Keratinocyte (primary cell): ENCODE measurements at regions not wholly inside any gene's neighbourhood (a gene's known extent, or its start where the extent isn't known, plus 50 kb on each side); places are given as distances from the start of the nearest gene placed in this dataset.
"Not testable (repeated sequence)": the region's sequence is repeated elsewhere in the genome, so short reads cannot be mapped to it uniquely, and the experiment has no call there.

Experiments
- DNase-seq: peaks from one replicate; pipeline ENCODE4 v3.0.0-alpha.2; 2011; ENCODE audit warnings: low read depth, missing footprints, low spot score
- FAIRE-seq: peaks from 2 replicates; lab custom pipeline; 2011; peaks lifted over from hg19 to GRCh38; lab: Jason Lieb, UNC
- H2AFZ ChIP-seq: 2 replicates; pipeline ENCODE4 v1.6.0; 2012; ENCODE audit warnings: low read length, control low read depth, inconsistent platforms; ENCODE audit not compliant: control insufficient read depth
- H3K27ac ChIP-seq: 2 replicates; pipeline ENCODE4 v1.5.1; 2011; ENCODE audit warnings: low read length; ENCODE audit not compliant: control insufficient read depth, insufficient read depth
- H3K27me3 ChIP-seq: 3 replicates; pipeline ENCODE4 v1.6.0; 2011; ENCODE audit warnings: low read length; ENCODE audit not compliant: control insufficient read depth, insufficient read depth; ENCODE audit errors: extremely low read depth
- H3K36me3 ChIP-seq, 2 experiments: 2 replicates in 1 of 2; 3 replicates in 1 of 2; pipeline ENCODE4 v1.5.1; 2011; ENCODE audit warnings: low read length in 2 of 2, mild to moderate bottlenecking in 1 of 2; ENCODE audit not compliant: control insufficient read depth in 2 of 2, insufficient read depth in 2 of 2; ENCODE audit errors: extremely low read depth in 1 of 2
- H3K4me1 ChIP-seq: 3 replicates; pipeline ENCODE4 v1.5.1; 2011; ENCODE audit warnings: low read length; ENCODE audit not compliant: control insufficient read depth, insufficient read depth; ENCODE audit errors: extremely low read depth
- H3K4me2 ChIP-seq: 3 replicates; pipeline ENCODE4 v1.6.0; 2011; ENCODE audit warnings: low read depth, low read length; ENCODE audit not compliant: control insufficient read depth, insufficient read depth; ENCODE audit errors: extremely low read depth
- H3K4me3 ChIP-seq, 3 experiments: fragments of 200-600 bp in 1 of 3; sonication (generic) in 1 of 3; 2 replicates in 2 of 3; 3 replicates in 1 of 3; pipeline ENCODE4 v1.5.1; 2011 to 2016; ENCODE audit warnings: low read length in 3 of 3, mild to moderate bottlenecking in 3 of 3, control low read depth in 2 of 3, inconsistent platforms in 1 of 3, low read depth in 1 of 3, mixed read lengths in 1 of 3, mixed run types in 1 of 3, moderate library complexity in 1 of 3; ENCODE audit not compliant: control insufficient read depth in 2 of 3, insufficient read depth in 2 of 3; ENCODE audit errors: extremely low read depth in 1 of 3
- H3K79me2 ChIP-seq: 2 replicates; pipeline ENCODE4 v1.6.0; 2012; ENCODE audit warnings: low read length; ENCODE audit not compliant: control insufficient read depth, insufficient read depth
- H3K9ac ChIP-seq: 3 replicates; pipeline ENCODE4 v1.6.0; 2011; ENCODE audit warnings: low read length; ENCODE audit not compliant: control insufficient read depth, insufficient read depth; ENCODE audit errors: extremely low read depth
- H3K9me1 ChIP-seq: 3 replicates; pipeline ENCODE4 v1.6.0; 2011; ENCODE audit warnings: low read length; ENCODE audit not compliant: control insufficient read depth, insufficient read depth; ENCODE audit errors: extremely low read depth
- H3K9me3 ChIP-seq: 2 replicates; pipeline ENCODE4 v1.5.1; 2012; ENCODE audit warnings: low read depth, low read length; ENCODE audit not compliant: control insufficient read depth
- H4K20me1 ChIP-seq: 3 replicates; pipeline ENCODE4 v1.6.0; 2011; ENCODE audit warnings: low read length; ENCODE audit not compliant: control insufficient read depth, insufficient read depth; ENCODE audit errors: extremely low read depth
- EZH2 ChIP-seq: IDR thresholded peaks from one replicate; pipeline ENCODE4 v1.6.1; 2012; ENCODE audit warnings: inconsistent platforms, mild to moderate bottlenecking, low read length, moderate library complexity
- dilution Hi-C: fragments of 300-500 bp; cut with MboI; formaldehyde crosslinking; loops from one replicate; pipeline ENCODE4 v1.7.0; 2020; ENCODE audit warnings: low sequenced_read_pairs; ENCODE audit not compliant: extremely low pct_ligation_motif_present
- small RNA-seq, 3 experiments: library from RNA; depleted of rRNA; stranded (forward); fragments of <200 nt; gene quantifications; one replicate each; pipeline ENCODE3, GENCODE V24; 2012; ENCODE audit warnings: low read depth in 3 of 3, low replicate concordance in 1 of 3; ENCODE audit not compliant: insufficient read length in 3 of 3
- TF ChIP-seq, protein P1 (sequence below), 3 experiments: IDR thresholded peaks in 1 of 3; conservative IDR thresholded peaks in 1 of 3; optimal IDR thresholded peaks in 1 of 3; 2 replicates in 2 of 3; 3 replicates in 1 of 3; pipeline versions ENCODE3 to v1.5.1; 2011; ENCODE audit warnings: low read length in 3 of 3, mild to moderate bottlenecking in 3 of 3, moderate library complexity in 2 of 3, control low read depth in 1 of 3, inconsistent platforms in 1 of 3; ENCODE audit not compliant: insufficient read depth in 2 of 3; ENCODE audit errors: extremely low read depth in 1 of 3

DNA sequence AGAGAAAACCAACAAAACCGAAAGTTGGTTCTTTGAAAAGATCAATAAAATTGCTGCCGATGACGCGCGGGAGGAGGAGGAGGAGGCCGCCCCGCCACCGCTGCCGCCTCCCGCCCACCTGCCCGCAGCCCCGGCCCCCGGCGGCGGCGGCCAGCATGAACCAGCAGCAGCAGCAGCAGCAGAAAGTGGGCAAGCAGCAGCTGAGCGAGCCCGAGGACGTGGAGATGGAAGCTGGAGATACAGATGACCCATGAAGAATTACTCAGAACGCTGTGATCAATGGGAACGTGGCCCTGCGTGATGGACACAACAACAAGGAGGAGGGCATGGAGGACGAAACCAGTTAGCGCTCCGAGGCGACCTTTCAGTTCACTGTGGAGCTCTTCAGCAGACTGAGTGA lies 53.9 kb upstream of the EFNA5 start:
- H4K20me1 ChIP-seq, result no peaks in the 10 kb centered on the region
- no peaks in the 10 kb centered on the region for H3K79me2 ChIP-seq
- H3K4me1 ChIP-seq, result no peaks in the 10 kb centered on the region
- TF ChIP-seq, protein P1, sequence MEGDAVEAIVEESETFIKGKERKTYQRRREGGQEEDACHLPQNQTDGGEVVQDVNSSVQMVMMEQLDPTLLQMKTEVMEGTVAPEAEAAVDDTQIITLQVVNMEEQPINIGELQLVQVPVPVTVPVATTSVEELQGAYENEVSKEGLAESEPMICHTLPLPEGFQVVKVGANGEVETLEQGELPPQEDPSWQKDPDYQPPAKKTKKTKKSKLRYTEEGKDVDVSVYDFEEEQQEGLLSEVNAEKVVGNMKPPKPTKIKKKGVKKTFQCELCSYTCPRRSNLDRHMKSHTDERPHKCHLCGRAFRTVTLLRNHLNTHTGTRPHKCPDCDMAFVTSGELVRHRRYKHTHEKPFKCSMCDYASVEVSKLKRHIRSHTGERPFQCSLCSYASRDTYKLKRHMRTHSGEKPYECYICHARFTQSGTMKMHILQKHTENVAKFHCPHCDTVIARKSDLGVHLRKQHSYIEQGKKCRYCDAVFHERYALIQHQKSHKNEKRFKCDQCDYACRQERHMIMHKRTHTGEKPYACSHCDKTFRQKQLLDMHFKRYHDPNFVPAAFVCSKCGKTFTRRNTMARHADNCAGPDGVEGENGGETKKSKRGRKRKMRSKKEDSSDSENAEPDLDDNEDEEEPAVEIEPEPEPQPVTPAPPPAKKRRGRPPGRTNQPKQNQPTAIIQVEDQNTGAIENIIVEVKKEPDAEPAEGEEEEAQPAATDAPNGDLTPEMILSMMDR (optimal IDR thresholded peaks at IDR 0.05 in 1 of 3, IDR thresholded peaks at IDR 0.05 in 1 of 3, conservative IDR thresholded peaks at IDR 0.05 in 1 of 3; ENCODE audit: extremely low read depth in 1 of 3, insufficient read depth in 2 of 3, low read length in 3 of 3), result no peak
- no peak for TF ChIP-seq EZH2
- no peak overlapping the region for H3K4me3 ChIP-seq
- no peaks in the 10 kb centered on the region for H3K9me3 ChIP-seq
- H3K27ac ChIP-seq, result no peak overlapping the region
- DNase-seq, result no peak
- no peaks in the 10 kb centered on the region for H3K36me3 ChIP-seq
- H3K27me3 ChIP-seq, result no peaks in the 10 kb centered on the region
- no peak for FAIRE-seq
- H3K9me1 ChIP-seq, result no peaks in the 10 kb centered on the region
- no peak overlapping the region for H3K9ac ChIP-seq
- no peak overlapping the region for H3K4me2 ChIP-seq
- no peak overlapping the region for H2AFZ ChIP-seq
- dilution Hi-C loops, result no loop called here

DNA sequence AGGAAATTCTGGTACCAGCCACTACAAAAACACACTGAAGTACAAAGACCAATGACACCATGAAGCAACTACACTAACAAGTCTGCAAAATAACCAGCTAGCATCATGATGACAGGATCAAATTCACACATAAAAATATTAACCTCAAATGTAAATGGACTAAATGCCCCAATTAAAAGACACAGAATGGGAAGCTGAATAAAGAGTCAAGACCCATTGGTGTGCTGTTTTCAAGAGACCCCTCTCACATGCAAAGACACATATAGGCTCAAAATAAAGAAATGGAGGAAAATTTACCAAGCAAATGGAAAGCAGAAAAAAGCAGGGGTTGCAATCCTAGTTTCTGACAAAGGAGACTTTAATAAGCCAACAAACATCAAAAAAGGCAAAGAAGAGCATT lies 50.5 kb upstream of the EFNA5 start:
- H3K79me2 ChIP-seq, H3K4me1 ChIP-seq, H3K9me1 ChIP-seq, H3K36me3 ChIP-seq, H3K4me3 ChIP-seq, H3K27me3 ChIP-seq, FAIRE-seq, dilution Hi-C loops, H3K4me2 ChIP-seq, H3K27ac ChIP-seq, H2AFZ ChIP-seq, DNase-seq, H3K9ac ChIP-seq, H3K9me3 ChIP-seq, H4K20me1 ChIP-seq: not testable (repeated sequence)

Small RNAs in the stretch of these regions (small RNA-seq; reads per million reads assigned to genes)
- gene RN7SL782P, result 0 reads per million in 3 experiments
